ENCODE measurements at regions not wholly inside any gene's neighbourhood (a gene's known extent, or its start where the extent isn't known, plus 50 kb on each side); places are given as distances from the start of the nearest gene placed in this dataset.

DNA sequence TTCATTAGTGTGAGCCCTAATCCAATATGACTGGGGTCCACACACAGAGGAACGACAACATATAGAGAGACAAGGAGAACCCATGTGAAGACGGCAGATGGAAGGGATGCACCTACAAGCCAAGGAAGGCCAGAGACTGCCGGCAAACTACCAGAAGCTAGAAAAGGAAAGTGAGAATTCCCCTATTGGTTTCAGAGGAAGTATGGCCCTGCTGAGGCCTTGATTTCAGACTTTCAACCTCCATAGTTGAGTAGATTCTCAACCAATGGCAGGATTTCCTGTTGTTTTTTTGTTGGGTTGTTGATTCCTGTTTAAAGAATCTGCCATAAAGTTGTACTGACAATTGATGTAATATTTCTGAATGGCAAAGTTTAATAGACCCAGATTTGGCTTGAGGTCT lies 241.5 kb downstream of the SATB2 start:
- no peak for DNase-seq
- Histone ChIP-seq H3K9me3 (no peaks in the 10 kb centered on the region), H3K27me3 (peaks cover 5% of the 10 kb centered on the region), H3K36me3 (no peaks in the 10 kb centered on the region), H3K4me1 (no peaks in the 10 kb centered on the region), H3K4me3 (ENCODE audit: low read depth, low read length) (no peak overlapping the region)
- TF ChIP-seq, protein P1, sequence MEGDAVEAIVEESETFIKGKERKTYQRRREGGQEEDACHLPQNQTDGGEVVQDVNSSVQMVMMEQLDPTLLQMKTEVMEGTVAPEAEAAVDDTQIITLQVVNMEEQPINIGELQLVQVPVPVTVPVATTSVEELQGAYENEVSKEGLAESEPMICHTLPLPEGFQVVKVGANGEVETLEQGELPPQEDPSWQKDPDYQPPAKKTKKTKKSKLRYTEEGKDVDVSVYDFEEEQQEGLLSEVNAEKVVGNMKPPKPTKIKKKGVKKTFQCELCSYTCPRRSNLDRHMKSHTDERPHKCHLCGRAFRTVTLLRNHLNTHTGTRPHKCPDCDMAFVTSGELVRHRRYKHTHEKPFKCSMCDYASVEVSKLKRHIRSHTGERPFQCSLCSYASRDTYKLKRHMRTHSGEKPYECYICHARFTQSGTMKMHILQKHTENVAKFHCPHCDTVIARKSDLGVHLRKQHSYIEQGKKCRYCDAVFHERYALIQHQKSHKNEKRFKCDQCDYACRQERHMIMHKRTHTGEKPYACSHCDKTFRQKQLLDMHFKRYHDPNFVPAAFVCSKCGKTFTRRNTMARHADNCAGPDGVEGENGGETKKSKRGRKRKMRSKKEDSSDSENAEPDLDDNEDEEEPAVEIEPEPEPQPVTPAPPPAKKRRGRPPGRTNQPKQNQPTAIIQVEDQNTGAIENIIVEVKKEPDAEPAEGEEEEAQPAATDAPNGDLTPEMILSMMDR (IDR thresholded peaks at IDR 0.05; ENCODE audit: low read depth, low read length) = no peak

DNA sequence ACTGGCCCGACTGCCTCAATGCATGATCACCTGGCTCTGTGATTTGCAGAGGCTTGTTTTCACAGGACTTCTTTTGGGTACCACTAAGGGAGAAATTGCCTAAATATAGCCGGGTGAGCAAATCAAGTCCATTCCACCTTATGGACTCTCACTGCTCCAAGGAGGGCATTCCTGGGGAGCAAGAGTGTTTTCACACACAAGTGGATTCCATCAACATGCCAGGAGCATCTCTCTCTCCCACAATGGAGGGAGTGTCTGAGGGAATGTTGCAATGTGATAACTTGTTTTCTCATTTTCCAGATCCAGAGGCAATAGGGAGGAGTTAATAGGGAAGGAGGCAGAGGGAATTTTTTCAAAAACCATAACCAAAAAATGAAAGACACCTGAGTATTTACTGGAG lies 250.7 kb downstream of the SATB2 start:
- Histone ChIP-seq H3K36me3 (no peaks in the 10 kb centered on the region), H3K9me3 (no peaks in the 10 kb centered on the region), H3K27me3 (peaks cover 32% of the 10 kb centered on the region), H3K4me1 (no peaks in the 10 kb centered on the region), H3K4me3 (ENCODE audit: low read depth, low read length) (no peak overlapping the region)
- DNase-seq = no peak
- TF ChIP-seq, protein P1 (IDR thresholded peaks at IDR 0.05; ENCODE audit: low read depth, low read length) = no peak

DNA sequence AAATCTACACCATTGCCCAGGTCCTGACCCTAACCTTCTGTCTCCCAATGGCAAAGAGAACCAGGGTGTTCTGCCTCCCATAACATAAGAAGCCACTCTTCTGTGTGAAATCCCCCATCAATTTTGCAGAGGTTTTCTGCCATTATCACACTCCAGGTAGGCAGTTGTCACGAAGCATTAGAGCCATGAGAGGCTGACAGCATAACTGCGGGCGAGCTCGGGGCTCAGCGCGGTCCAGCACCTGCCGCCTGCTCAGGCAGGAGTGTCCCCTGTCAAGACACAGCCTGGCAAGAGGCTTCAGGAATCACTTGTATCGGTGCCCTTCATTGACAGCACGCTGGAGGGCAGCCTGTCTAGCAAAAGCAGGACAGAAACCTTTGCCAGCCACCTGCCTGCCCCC lies 251.2 kb downstream of the SATB2 start:
- no peak for DNase-seq
- Histone ChIP-seq H3K27me3 (peaks cover 32% of the 10 kb centered on the region), H3K36me3 (no peaks in the 10 kb centered on the region), H3K9me3 (no peaks in the 10 kb centered on the region), H3K4me1 (no peaks in the 10 kb centered on the region), H3K4me3 (ENCODE audit: low read depth, low read length) (no peak overlapping the region)
- TF ChIP-seq, protein P1 (IDR thresholded peaks at IDR 0.05; ENCODE audit: low read depth, low read length) = no peak

DNA sequence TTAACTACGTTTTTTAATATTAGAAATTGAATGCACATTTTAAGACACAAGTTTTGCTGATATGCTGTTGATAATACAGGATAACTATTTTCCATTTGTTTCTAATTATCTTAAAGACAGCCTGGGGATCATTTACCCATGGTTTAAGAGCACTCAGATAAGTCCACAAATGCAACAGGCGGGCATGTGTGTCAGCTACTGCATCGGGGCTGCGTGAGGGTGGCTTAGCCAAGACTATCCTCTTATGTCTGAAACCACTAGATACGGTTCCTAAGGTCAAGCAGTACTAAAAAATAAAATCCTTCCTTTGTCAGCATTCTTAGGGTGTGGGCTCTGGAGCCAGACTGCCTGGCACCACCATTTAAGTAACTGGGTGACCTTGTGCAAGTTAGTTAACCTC lies 254.8 kb downstream of the SATB2 start:
- Histone ChIP-seq H3K27me3 (peaks cover 32% of the 10 kb centered on the region), H3K9me3 (no peaks in the 10 kb centered on the region), H3K36me3 (no peaks in the 10 kb centered on the region), H3K4me3 (ENCODE audit: low read depth, low read length) (no peak overlapping the region), H3K4me1 (no peaks in the 10 kb centered on the region)
- TF ChIP-seq, protein P1 (IDR thresholded peaks at IDR 0.05; ENCODE audit: low read depth, low read length) = no peak
- no peak for DNase-seq

DNA sequence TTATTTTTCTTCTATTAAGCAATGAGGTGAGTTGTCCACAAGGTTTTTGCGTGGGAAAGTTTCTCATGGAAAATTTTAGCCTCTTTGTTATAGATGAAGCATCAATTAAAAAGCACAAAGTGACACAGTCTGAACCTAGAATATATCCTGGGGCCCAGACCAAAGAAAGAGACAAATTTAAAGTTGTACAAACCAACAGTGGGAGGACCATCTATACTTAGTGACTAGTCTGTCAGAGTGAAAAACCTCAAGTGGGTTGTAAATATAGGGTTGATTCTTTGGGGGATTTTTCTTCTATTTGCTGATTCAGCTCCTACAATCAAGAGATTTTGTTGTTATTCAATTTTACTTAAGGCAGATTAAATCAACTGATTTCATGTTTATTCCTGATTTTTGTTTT lies 256.2 kb downstream of the SATB2 start:
- no peak for DNase-seq
- Histone ChIP-seq H3K9me3 (no peaks in the 10 kb centered on the region), H3K4me1 (no peaks in the 10 kb centered on the region), H3K27me3 (peaks cover 28% of the 10 kb centered on the region), H3K4me3 (ENCODE audit: low read depth, low read length) (no peak overlapping the region), H3K36me3 (no peaks in the 10 kb centered on the region)
- TF ChIP-seq, protein P1 (IDR thresholded peaks at IDR 0.05; ENCODE audit: low read depth, low read length) = no peak

DNA sequence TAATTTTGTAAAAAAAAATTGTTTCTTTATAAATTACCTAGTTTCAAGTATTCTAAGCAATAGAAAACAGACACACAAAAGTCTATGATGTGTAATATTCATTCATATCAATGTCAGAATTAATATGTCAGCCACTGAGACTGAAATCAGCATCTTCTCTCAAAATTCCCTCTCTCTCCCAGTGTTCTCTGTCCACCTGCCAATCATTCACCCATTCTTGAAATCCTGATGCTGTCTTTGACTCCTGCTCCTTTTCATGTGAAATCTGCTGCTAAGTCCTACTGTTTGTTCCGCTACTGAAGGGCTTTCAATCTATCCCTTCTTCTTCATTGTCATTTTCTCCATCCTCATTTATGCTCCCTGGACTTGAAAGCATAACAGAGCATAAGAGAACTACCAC lies 257.9 kb downstream of the SATB2 start:
- H3K27me3 ChIP-seq = peaks cover 14% of the 10 kb centered on the region
- no peaks in the 10 kb centered on the region for H3K36me3 ChIP-seq
- H3K4me3 ChIP-seq (ENCODE audit: low read depth, low read length) = no peak overlapping the region
- DNase-seq = no peak
- H3K9me3 ChIP-seq = no peaks in the 10 kb centered on the region
- TF ChIP-seq, protein P1 (IDR thresholded peaks at IDR 0.05; ENCODE audit: low read depth, low read length) = no peak
- no peaks in the 10 kb centered on the region for H3K4me1 ChIP-seq

Measured in BE2C (cell line).